ENCODE measurements at regions not wholly inside any gene's neighbourhood (a gene's known extent, or its start where the extent isn't known, plus 50 kb on each side); places are given as distances from the start of the nearest gene placed in this dataset.

- intact Hi-C loops (cut with DNase I; ENCODE audit: low total_unique reads): no loop called here
- peak; percentile 33 to 42 for ATAC-seq
- H3K9me3 ChIP-seq: no peaks in the 10 kb centered on the region
- TF ChIP-seq CTCF (IDR thresholded peaks at IDR 0.05 in 4 of 5, conservative IDR thresholded peaks at IDR 0.05 in 1 of 5): no peak
- no peak for TF ChIP-seq POLR2A (IDR thresholded peaks at IDR 0.05)
- H3K36me3 ChIP-seq: no peaks in the 10 kb centered on the region
- H3K27me3 ChIP-seq: no peaks in the 10 kb centered on the region
- in situ Hi-C loops (cut with MboI; ENCODE audit: low sequenced_read_pairs in 4 of 4): no loop called here
- no peak overlapping the region for H3K27ac ChIP-seq
- H3K4me1 ChIP-seq: peaks cover 0 to 12% of the 10 kb centered on the region in 2 donors
- no peak for DNase-seq
- no peak overlapping the region for H3K4me3 ChIP-seq
Measured at GRCh38 chr7:50962962-50963374, 180.3 kb upstream of the GRB10 start.

- TF ChIP-seq CTCF (IDR thresholded peaks at IDR 0.05 in 4 of 5, conservative IDR thresholded peaks at IDR 0.05 in 1 of 5): no peak
- TF ChIP-seq POLR2A (IDR thresholded peaks at IDR 0.05): no peak
- Histone ChIP-seq H3K27me3 (no peaks in the 10 kb centered on the region), H3K9me3 (no peaks in the 10 kb centered on the region), H3K4me3 (no peak overlapping the region), H3K4me1 (peaks cover 0 to 12% of the 10 kb centered on the region in 2 donors), H3K27ac (no peak overlapping the region), H3K36me3 (no peaks in the 10 kb centered on the region)
- no peak for DNase-seq
- ATAC-seq: no peak
- in situ Hi-C loops (cut with MboI; ENCODE audit: low sequenced_read_pairs in 4 of 4): no loop called here
- intact Hi-C loops (cut with DNase I; ENCODE audit: low total_unique reads): no loop called here
Measured at GRCh38 chr7:50962281-50962883, 179.7 kb upstream of the GRB10 start.

- Histone ChIP-seq H3K27ac (no peak overlapping the region), H3K36me3 (no peaks in the 10 kb centered on the region), H3K4me3 (no peak overlapping the region), H3K4me1 (peaks cover 0 to 18% of the 10 kb centered on the region in 2 donors), H3K27me3 (no peaks in the 10 kb centered on the region), H3K9me3 (no peaks in the 10 kb centered on the region)
- intact Hi-C loops (cut with DNase I; ENCODE audit: low total_unique reads): no loop called here
- ATAC-seq (no peak), DNase-seq (no peak)
- no peak for TF ChIP-seq CTCF (IDR thresholded peaks at IDR 0.05 in 4 of 5, conservative IDR thresholded peaks at IDR 0.05 in 1 of 5)
- no peak for TF ChIP-seq POLR2A (IDR thresholded peaks at IDR 0.05)
- in situ Hi-C loops (cut with MboI; ENCODE audit: low sequenced_read_pairs in 4 of 4): no loop called here
Measured at GRCh38 chr7:50960621-50961310, 178.1 kb upstream of the GRB10 start.

- TF ChIP-seq POLR2A (IDR thresholded peaks at IDR 0.05) (no peak), CTCF (IDR thresholded peaks at IDR 0.05 in 4 of 5, conservative IDR thresholded peaks at IDR 0.05 in 1 of 5) (no peak)
- H3K4me3 ChIP-seq: no peak overlapping the region
- H3K27ac ChIP-seq: no peak overlapping the region
- in situ Hi-C loops (cut with MboI; ENCODE audit: low sequenced_read_pairs in 4 of 4): no loop called here
- intact Hi-C loops (cut with DNase I; ENCODE audit: low total_unique reads): no loop called here
- H3K36me3 ChIP-seq: no peaks in the 10 kb centered on the region
- DNase-seq: no peak
- peaks cover 0 to 18% of the 10 kb centered on the region in 2 donors for H3K4me1 ChIP-seq
- ATAC-seq: no peak
- no peaks in the 10 kb centered on the region for H3K27me3 ChIP-seq
- H3K9me3 ChIP-seq: no peaks in the 10 kb centered on the region
Measured at GRCh38 chr7:50959991-50960390, 177.3 kb upstream of the GRB10 start.

Measured in gastrocnemius medialis (tissue), 4 donors.